ENCODE measurements at regions not wholly inside any gene's neighbourhood (a gene's known extent, or its start where the extent isn't known, plus 50 kb on each side); places are given as distances from the start of the nearest gene placed in this dataset.

GRCh38 chr7:41476460-41476803 is 226.5 kb downstream of the INHBA start:
- TF ChIP-seq CTCF (IDR thresholded peaks at IDR 0.05) (no peak), POLR2A (IDR thresholded peaks at IDR 0.05) (no peak)

All from breast epithelium (tissue), 3 donors.